ENCODE measurements at regions not wholly inside any gene's neighbourhood (a gene's known extent, or its start where the extent isn't known, plus 50 kb on each side); places are given as distances from the start of the nearest gene placed in this dataset.

GRCh38 chr6:100137759-100138158 is 143.7 kb upstream of the MCHR2 start:
- TF ChIP-seq CTCF (conservative IDR thresholded peaks at IDR 0.05; ENCODE audit: low read depth, low read length) = no peak
- TF ChIP-seq EZH2 (IDR thresholded peaks at IDR 0.05; ENCODE audit: borderline replicate concordance, low read depth, low read length, poor library complexity, severe bottlenecking) = no peak

Data from A673 (cell line).